DOHH2 (cell line): ENCODE measurements at regions not wholly inside any gene's neighbourhood (a gene's known extent, or its start where the extent isn't known, plus 50 kb on each side); places are given as distances from the start of the nearest gene placed in this dataset.

Source experiments
- CTCF ChIP-seq: fragments of 200-600 bp; sonication (generic); IDR thresholded peaks from one replicate; pipeline ENCODE4 v1.5.1; 2014; ENCODE audit warnings: antibody characterized with exemption, mild to moderate bottlenecking, low read depth, low read length; ENCODE audit not compliant: poor library complexity, severe bottlenecking
- EZH2phosphoT487 ChIP-seq: fragments of 200-600 bp; sonication (generic); IDR thresholded peaks from 2 replicates; pipeline ENCODE4 v1.6.1; 2017; ENCODE audit warnings: borderline replicate concordance, mild to moderate bottlenecking, antibody characterized with exemption, low read length, moderate library complexity, mixed read lengths

- TF ChIP-seq CTCF: no peak
- no peak for TF ChIP-seq EZH2phosphoT487
Observed at GRCh38 chr10:61257136-61257535, 196.0 kb downstream of the TMEM26 start.
